KG1 (cell line): ENCODE measurements at regions not wholly inside any gene's neighbourhood (a gene's known extent, or its start where the extent isn't known, plus 50 kb on each side); places are given as distances from the start of the nearest gene placed in this dataset.
"Not testable (repeated sequence)": the region's sequence is repeated elsewhere in the genome, so short reads cannot be mapped to it uniquely, and the experiment has no call there.

Experiments used
- DNase-seq: peaks from one replicate; lab custom pipeline; 2025; lab: John Stamatoyannopoulos, UW

DNA sequence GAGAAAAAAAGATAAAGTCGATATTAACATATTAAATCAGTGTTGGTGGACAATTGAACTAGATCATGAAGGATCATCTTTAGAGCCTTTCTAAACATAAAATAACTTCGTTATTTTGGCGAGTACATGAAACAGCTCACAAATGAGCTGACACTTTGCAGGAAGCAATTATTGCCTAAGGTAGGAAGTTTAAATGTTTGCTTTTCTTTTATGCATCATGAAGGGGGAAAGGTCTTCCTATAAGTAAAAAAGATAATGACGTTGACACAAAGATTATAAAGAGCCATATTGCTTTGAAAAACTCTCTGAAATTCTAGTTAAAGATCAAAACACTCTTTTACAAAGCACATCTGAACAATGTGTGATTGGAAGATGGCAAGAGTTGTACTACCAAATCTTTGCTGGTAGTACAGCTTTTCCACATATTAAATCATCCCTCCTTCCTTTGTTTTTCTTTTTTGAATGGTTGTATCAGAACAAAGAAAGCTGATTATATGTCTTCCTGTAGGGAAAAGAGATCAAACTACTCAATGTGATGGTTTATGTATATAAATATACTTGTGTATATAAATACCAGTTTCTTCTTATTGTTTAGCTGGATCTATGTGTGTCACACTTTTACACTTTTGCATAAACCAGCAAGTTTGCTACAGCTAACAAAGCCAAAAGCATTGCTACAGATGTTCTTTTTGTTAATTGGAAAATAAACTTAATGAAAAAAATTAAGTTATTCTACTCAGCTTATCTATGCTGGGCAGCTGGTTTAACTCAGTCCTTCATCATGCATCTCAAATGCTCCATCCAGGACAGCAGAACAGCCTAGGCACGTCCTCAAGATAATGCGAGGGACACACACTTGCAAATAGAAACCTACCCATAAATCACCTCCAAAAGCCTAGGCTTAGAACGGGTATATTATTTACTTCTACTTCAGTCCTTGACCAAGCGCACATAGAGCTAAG is 850.8 kb upstream of the ROBO1 start:
- no peak for DNase-seq

- DNase-seq = no peak
Observed at GRCh38 chr3:80612366-80612765, 844.6 kb upstream of the ROBO1 start.

GRCh38 chr3:80608072-80608471 is 840.3 kb upstream of the ROBO1 start:
- DNase-seq = not testable (repeated sequence)

GRCh38 chr3:80606073-80606472 is 838.3 kb upstream of the ROBO1 start:
- DNase-seq = no peak

- no peak for DNase-seq
Observed at GRCh38 chr3:80601479-80601878, 833.7 kb upstream of the ROBO1 start.

DNA sequence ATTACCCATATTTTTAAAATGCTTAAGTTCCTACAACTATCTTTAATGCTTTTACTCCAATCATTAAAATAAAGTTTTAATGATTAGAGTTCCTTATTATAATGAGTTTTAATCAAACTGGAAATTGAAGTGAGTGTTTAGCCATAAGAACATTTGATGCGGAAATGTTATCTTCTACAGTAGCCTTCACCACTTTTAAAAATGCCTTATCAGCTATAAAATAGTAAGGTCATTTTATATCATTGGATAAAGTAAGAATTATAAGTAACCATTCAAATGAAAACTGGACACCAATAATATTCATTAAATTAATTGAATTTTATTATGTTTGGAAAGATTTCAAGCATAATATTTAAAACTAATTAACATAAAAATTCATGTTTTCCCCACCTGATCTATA is 825.0 kb upstream of the ROBO1 start:
- DNase-seq = no peak

DNA sequence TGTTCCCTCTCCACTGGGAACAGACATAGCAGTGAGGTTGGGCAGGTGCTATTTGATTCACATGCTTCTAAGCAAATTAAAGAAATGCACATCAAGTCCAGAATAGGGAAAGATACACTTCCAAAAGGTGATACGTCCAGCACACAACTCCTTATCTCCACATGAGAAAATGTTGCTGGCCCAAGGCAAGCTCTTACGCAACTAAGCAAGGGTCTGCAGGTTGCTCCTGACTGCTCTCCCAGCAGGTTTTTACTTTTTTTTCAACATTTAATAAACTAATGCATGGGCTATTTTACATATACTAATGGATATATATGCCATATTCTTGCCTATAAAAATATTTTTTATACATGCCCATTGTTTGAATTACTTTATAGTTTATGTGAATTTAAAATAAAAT is 818.5 kb upstream of the ROBO1 start:
- DNase-seq = no peak

GRCh38 chr3:80580146-80580545 is 812.3 kb upstream of the ROBO1 start:
- no peak for DNase-seq

- no peak for DNase-seq
Observed at GRCh38 chr3:80564391-80564790, 796.6 kb upstream of the ROBO1 start.

GRCh38 chr3:80559701-80560100 is 791.9 kb upstream of the ROBO1 start:
- no peak for DNase-seq

DNA sequence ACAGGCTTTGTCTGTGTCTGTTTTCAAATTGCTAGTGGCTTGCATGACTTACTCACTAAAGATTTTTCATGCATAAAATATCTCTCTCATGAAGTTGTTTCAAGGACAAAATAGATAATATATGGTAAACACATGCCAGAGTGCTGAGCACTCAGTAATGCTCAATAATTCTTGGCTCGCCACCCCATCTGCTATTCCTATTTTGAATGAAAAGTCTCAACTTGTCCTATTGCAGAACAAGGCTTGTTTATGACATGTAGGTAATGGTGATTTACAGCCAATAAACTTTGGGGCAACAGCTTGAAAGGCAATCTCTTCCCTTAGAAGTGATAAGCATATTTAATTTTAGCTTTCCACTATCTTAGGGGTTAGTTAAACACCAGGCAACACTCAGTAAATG is 789.0 kb upstream of the ROBO1 start:
- DNase-seq = no peak

GRCh38 chr3:80554304-80554703 is 786.5 kb upstream of the ROBO1 start:
- DNase-seq = no peak

DNA sequence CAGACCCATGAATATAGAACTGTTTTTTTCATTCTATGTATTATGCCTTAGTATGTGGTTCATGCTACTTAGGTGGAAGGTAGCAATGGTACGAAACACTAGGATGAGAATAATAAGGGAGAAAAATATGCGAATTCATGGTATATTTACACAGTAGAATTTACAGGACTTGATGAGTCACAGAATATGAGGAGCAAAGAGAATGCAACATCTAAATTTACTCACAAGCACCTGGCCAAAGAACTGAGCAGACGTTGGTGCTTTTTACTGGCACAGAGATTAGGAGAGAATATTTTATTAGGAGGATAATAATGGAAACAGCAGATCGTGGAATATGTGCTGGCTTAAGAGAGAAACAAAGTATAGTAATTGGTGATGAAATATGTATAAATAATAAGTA is 785.4 kb upstream of the ROBO1 start:
- DNase-seq = no peak

GRCh38 chr3:80550174-80550573 is 782.4 kb upstream of the ROBO1 start:
- no peak for DNase-seq

DNA sequence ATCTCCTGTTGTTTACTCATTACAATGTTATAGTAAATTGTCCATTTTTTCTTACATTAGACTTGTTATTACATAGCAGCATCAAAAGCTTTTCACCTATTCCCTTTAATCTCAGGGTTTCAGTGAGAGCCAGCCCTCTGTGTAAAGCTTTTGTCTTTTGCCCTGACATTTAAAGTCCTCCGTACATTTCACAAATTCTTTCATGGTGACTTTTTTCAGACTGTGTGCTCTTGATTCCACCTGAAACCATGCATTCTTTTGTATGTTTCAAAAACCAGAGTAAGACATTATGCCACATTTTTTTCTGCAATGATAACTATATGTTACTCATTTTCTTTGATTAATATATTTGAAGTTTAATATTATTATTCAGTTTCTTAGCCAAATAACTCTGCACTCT is 781.4 kb upstream of the ROBO1 start:
- no peak for DNase-seq

- no peak for DNase-seq
Observed at GRCh38 chr3:80543154-80543553, 775.4 kb upstream of the ROBO1 start.

DNA sequence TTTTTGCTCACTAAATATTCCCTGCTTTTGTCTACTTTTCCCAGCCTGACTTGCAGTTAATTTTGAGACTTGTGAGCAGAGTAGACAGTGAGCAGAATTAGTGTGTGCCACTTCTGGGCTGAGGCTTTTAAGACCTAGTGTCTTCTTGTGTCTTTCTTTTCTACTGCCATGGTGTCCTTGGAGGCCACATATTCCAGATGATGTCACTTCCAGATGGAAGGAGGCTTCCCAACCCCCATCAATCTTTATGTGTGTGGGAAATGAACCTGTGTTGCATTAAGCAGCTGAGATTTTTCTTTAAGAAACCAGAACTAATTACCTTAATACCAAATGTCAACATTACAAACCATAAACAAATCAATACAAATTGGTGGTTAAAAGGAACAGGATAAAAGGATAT is 774.7 kb upstream of the ROBO1 start:
- DNase-seq = no peak

DNA sequence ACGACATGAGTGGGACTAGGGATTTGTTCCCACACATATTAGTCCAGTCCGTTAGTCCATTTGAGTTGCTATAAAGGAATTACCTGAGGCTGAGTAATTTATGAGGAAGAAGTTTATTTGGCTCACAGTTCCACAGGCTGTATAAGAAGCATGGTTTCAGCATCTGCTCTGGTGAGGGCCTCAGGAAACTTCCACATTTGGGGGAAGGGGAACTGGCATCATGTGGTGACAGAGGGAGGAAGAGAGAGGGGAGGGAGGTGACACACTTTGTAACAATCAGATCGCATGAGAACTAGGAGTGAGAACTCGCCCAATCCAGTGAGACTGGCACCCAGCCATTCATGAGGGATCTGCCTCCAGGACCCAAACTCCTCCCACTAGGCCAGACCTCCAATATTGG is 769.9 kb upstream of the ROBO1 start:
- DNase-seq = no peak

DNA sequence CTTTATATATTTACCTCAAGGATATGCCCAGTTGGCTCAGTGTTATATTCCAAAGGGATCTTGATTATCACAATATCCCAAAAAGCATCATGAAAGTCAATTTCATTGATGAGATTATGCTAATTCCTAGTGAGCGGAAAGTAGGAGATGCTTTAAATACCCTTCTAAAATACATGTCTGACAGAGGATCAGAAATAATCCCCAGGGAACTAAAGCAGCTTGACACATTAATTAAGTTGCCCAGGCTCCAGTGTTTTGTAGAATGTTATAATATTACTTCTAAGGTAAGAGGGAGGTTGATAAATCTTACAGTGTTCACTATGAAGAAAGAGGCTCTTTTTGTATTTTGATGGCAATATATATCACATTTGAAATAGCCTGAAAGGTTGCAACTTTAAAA is 767.5 kb upstream of the ROBO1 start:
- DNase-seq = no peak

DNA sequence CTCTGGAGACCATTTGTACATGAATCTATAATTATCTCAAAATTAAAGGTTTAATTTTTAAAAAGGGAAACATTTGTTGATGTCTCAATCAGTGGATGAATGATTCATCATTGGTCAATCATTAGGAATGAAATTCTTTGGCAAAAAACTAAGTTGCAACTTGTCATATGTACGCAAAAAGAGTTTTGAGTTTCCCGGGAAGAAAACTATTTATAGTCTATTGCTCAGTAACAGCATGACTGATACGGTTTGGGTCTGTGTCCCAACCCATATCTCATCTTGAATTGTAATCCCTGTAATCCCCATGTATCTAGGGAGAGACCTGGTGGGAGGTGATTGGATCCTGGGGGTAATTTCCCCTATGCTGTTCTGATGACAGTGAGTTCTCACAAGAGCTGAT is 765.8 kb upstream of the ROBO1 start:
- DNase-seq = no peak

DNA sequence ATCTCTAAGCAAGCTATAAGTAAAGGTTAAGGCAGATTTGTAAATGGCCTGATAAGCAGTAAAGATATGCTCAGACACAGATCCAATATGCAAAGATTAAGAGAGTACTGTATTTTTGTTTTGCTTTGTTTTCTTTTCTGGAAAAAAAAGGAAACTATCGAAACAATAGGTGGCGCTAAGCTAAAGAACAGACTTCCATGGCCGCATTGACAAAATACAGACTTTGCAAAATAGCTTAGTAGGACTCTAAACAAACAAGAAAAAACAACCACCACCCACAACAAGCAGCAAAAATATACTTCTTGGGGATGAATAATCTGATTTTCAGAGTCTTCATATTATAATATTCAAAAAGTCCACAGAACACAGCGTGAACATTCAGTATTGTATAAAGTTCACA is 758.4 kb upstream of the ROBO1 start:
- no peak for DNase-seq

- DNase-seq = no peak
Observed at GRCh38 chr3:80521081-80521480, 753.3 kb upstream of the ROBO1 start.

GRCh38 chr3:80519436-80519835 is 751.6 kb upstream of the ROBO1 start:
- DNase-seq = no peak

- no peak for DNase-seq
Observed at GRCh38 chr3:80496452-80496851, 728.7 kb upstream of the ROBO1 start.
